ENCODE measurements at regions not wholly inside any gene's neighbourhood (a gene's known extent, or its start where the extent isn't known, plus 50 kb on each side); places are given as distances from the start of the nearest gene placed in this dataset.

DNA sequence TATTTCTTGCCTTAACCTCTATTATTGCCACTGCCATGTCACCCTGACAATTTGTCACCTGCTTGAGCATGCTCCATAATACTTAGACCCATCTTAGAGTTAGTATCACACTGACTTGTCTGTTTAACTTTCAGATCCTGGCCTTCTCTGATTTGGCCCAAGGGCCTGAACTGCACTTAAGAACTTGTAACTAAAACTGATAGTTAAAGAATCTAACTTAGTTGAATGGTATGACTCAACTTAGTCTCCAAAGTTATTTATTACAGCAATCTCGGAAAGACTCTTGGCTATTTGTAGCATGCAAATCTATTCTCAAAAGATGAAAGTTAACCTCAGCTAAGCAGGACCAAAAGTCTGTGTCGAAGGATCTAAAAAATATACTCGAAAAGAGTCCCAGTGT, 72.3 kb downstream of the IGSF1 start:
- TF ChIP-seq, protein P1, sequence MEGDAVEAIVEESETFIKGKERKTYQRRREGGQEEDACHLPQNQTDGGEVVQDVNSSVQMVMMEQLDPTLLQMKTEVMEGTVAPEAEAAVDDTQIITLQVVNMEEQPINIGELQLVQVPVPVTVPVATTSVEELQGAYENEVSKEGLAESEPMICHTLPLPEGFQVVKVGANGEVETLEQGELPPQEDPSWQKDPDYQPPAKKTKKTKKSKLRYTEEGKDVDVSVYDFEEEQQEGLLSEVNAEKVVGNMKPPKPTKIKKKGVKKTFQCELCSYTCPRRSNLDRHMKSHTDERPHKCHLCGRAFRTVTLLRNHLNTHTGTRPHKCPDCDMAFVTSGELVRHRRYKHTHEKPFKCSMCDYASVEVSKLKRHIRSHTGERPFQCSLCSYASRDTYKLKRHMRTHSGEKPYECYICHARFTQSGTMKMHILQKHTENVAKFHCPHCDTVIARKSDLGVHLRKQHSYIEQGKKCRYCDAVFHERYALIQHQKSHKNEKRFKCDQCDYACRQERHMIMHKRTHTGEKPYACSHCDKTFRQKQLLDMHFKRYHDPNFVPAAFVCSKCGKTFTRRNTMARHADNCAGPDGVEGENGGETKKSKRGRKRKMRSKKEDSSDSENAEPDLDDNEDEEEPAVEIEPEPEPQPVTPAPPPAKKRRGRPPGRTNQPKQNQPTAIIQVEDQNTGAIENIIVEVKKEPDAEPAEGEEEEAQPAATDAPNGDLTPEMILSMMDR (IDR thresholded peaks at IDR 0.05; ENCODE audit: poor library complexity) = no peak
- TF ChIP-seq EZH2 (IDR thresholded peaks at IDR 0.05; ENCODE audit: borderline replicate concordance) (no peak), EZH2phosphoT487 (IDR thresholded peaks at IDR 0.05; ENCODE audit: low read depth, severe bottlenecking, unreplicated experiment) (no peak)
